H1 (cell line): ENCODE measurements at regions not wholly inside any gene's neighbourhood (a gene's known extent, or its start where the extent isn't known, plus 50 kb on each side); places are given as distances from the start of the nearest gene placed in this dataset.
A peak's percentile ranks its signal among the peaks of the same experiment; 100 is the strongest.

Source experiments
- CTCF ChIA-PET: fragments of 300-600 bp; sonication (Branson Sonifier 250); formaldehyde crosslinking; loops from one replicate; lab custom pipeline; 2021; ENCODE audit not compliant: partially characterized antibody; lab: Charles Lee
- POLR2A ChIA-PET: fragments of 300-600 bp; sonication (Branson Sonifier 250); formaldehyde crosslinking; loops from one replicate; lab custom pipeline; 2021; ENCODE audit warnings: inconsistent platforms; ENCODE audit not compliant: partially characterized antibody; lab: Charles Lee
- DNase-seq, 2 experiments: peaks; one replicate each; pipeline versions ENCODE4 v3.0.0 to v3.0.0-alpha.2; 2010 to 2022; ENCODE audit warnings: low spot score in 2 of 2, low read depth in 1 of 2, mixed read lengths in 1 of 2
- FAIRE-seq: peaks from 2 replicates; lab custom pipeline; 2011; peaks lifted over from hg19 to GRCh38; lab: Jason Lieb, UNC
- H2AFZ ChIP-seq: 2 replicates; pipeline ENCODE4 v1.8.1; 2012; ENCODE audit warnings: low read length, inconsistent platforms
- H2AK5ac ChIP-seq: 2 replicates; pipeline ENCODE4 v1.6.1; 2013; ENCODE audit warnings: low read depth, low read length
- H2BK120ac ChIP-seq: replicated peaks from 2 replicates; pipeline ENCODE3; 2013; ENCODE audit warnings: low read depth, low read length, inconsistent platforms
- H2BK12ac ChIP-seq: 2 replicates; pipeline ENCODE4 v1.6.1; 2013; ENCODE audit warnings: low read depth, low read length
- H2BK15ac ChIP-seq: 2 replicates; pipeline ENCODE4 v1.6.1; 2013; ENCODE audit warnings: low read length
- H2BK20ac ChIP-seq: 2 replicates; pipeline ENCODE4 v1.6.1; 2013; ENCODE audit warnings: low read length
- H2BK5ac ChIP-seq: 2 replicates; pipeline ENCODE4 v1.6.1; 2013; ENCODE audit warnings: low read depth, low read length
- H3K14ac ChIP-seq: 2 replicates; pipeline ENCODE4 v1.6.1; 2013; ENCODE audit warnings: inconsistent platforms; ENCODE audit not compliant: insufficient read length
- H3K18ac ChIP-seq: 2 replicates; pipeline ENCODE4 v1.6.1; 2013; ENCODE audit warnings: low read length; ENCODE audit errors: extremely low read depth
- H3K23ac ChIP-seq: 2 replicates; pipeline ENCODE4 v1.6.1; 2013; ENCODE audit warnings: inconsistent platforms; ENCODE audit not compliant: insufficient read length
- H3K23me2 ChIP-seq: 2 replicates; pipeline ENCODE4 v1.6.1; 2013; ENCODE audit warnings: low read depth, low read length
- H3K27ac ChIP-seq: 2 replicates; pipeline ENCODE4 v1.6.1; 2011; ENCODE audit warnings: low read depth, low read length, inconsistent platforms
- H3K27me3 ChIP-seq, 4 experiments: replicated peaks in 1 of 4; 1 replicate in 1 of 4; 2 replicates in 3 of 4; pipeline versions ENCODE4 v1.6.1 to v1.8.1; 2011 to 2013; ENCODE audit warnings: low read length in 3 of 4, mild to moderate bottlenecking in 3 of 4, inconsistent platforms in 2 of 4, mixed read lengths in 2 of 4, moderate library complexity in 1 of 4; ENCODE audit not compliant: control insufficient read depth in 3 of 4, insufficient read depth in 3 of 4; ENCODE audit errors: extremely low read depth in 1 of 4
- H3K36me3 ChIP-seq, 4 experiments: 2 replicates each; pipeline versions ENCODE4 v1.6.1 to v1.8.1; 2011 to 2013; ENCODE audit warnings: mild to moderate bottlenecking in 4 of 4, low read length in 3 of 4, moderate library complexity in 2 of 4, control low read depth in 1 of 4, inconsistent platforms in 1 of 4; ENCODE audit not compliant: insufficient read depth in 4 of 4, control insufficient read depth in 2 of 4
- H3K4ac ChIP-seq: replicated peaks from 2 replicates; pipeline ENCODE3; 2013; ENCODE audit warnings: low read length, low read depth, mixed read lengths, inconsistent platforms; ENCODE audit not compliant: insufficient read length
- H3K4me1 ChIP-seq, 4 experiments: replicated peaks in 1 of 4; 1 replicate in 1 of 4; 2 replicates in 3 of 4; pipeline versions ENCODE4 v1.6.1 to v1.8.1; 2011 to 2013; ENCODE audit warnings: low read length in 3 of 4, inconsistent platforms in 2 of 4, mixed read lengths in 1 of 4; ENCODE audit not compliant: insufficient read depth in 4 of 4, control insufficient read depth in 3 of 4
- H3K4me2 ChIP-seq, 2 experiments: 2 replicates each; pipeline versions ENCODE4 v1.6.1 to v1.8.1; 2011 to 2013; ENCODE audit warnings: low read depth in 2 of 2, low read length in 2 of 2, control low read depth in 1 of 2, inconsistent platforms in 1 of 2, mild to moderate bottlenecking in 1 of 2; ENCODE audit not compliant: insufficient read depth in 1 of 2
- H3K4me3 ChIP-seq, 4 experiments: fragments of 200-600, 300-600 bp in 1 of 4; sonication (generic), shearing (Covaris generic), sonication (Bioruptor Twin) in 1 of 4; 2 replicates each; pipeline versions ENCODE4 v1.5.1 to v1.8.1; 2011 to 2016; ENCODE audit warnings: low read length in 4 of 4, low read depth in 3 of 4, control low read depth in 2 of 4, inconsistent platforms in 2 of 4, mild to moderate bottlenecking in 2 of 4, mixed read lengths in 1 of 4, moderate library complexity in 1 of 4; ENCODE audit not compliant: insufficient read depth in 2 of 4; ENCODE audit errors: extremely low read depth in 1 of 4
- H3K56ac ChIP-seq: replicated peaks from 2 replicates; pipeline ENCODE3; 2013; ENCODE audit warnings: low read depth, mild to moderate bottlenecking, mixed read lengths, low read length, inconsistent platforms; ENCODE audit not compliant: insufficient read length
- H3K79me1 ChIP-seq: 2 replicates; pipeline ENCODE4 v1.6.1; 2013; ENCODE audit warnings: low read depth, low read length, control low read depth
- H3K79me2 ChIP-seq, 2 experiments: 2 replicates each; pipeline versions ENCODE4 v1.6.1 to v1.8.1; 2012 to 2013; ENCODE audit warnings: low read length in 2 of 2, mild to moderate bottlenecking in 2 of 2, inconsistent platforms in 1 of 2; ENCODE audit not compliant: insufficient read depth in 2 of 2, control insufficient read depth in 1 of 2
- H3K9ac ChIP-seq, 4 experiments: replicated peaks in 1 of 4; 1 replicate in 1 of 4; 2 replicates in 3 of 4; pipeline versions ENCODE4 v1.6.1 to v1.8.1; 2011 to 2013; ENCODE audit warnings: low read depth in 3 of 4, low read length in 3 of 4, control low read depth in 2 of 4, mild to moderate bottlenecking in 2 of 4, moderate library complexity in 2 of 4, inconsistent platforms in 1 of 4; ENCODE audit errors: extremely low read depth in 1 of 4
- H3K9me3 ChIP-seq, 2 experiments: 2 replicates each; pipeline versions ENCODE4 v1.6.1 to v1.8.1; 2012 to 2013; ENCODE audit warnings: mild to moderate bottlenecking in 2 of 2, moderate library complexity in 2 of 2, control low read depth in 1 of 2, inconsistent platforms in 1 of 2, low read depth in 1 of 2, low read length in 1 of 2, mixed read lengths in 1 of 2; ENCODE audit not compliant: insufficient read depth in 2 of 2
- H4K20me1 ChIP-seq, 2 experiments: replicated peaks in 1 of 2; 2 replicates each; pipeline versions ENCODE3 to v1.8.1; 2011 to 2013; ENCODE audit warnings: inconsistent platforms in 2 of 2, low read length in 2 of 2, mild to moderate bottlenecking in 1 of 2; ENCODE audit not compliant: insufficient read depth in 2 of 2, control insufficient read depth in 1 of 2
- H4K5ac ChIP-seq: 2 replicates; pipeline ENCODE4 v1.6.1; 2013; ENCODE audit warnings: low read length, low read depth, mixed read lengths, inconsistent platforms; ENCODE audit not compliant: insufficient read length
- H4K8ac ChIP-seq: 2 replicates; pipeline ENCODE4 v1.8.0; 2013; ENCODE audit warnings: mild to moderate bottlenecking, moderate library complexity, low read length, inconsistent platforms; ENCODE audit not compliant: insufficient read depth; ENCODE audit errors: extremely low read depth
- H4K91ac ChIP-seq: replicated peaks from 2 replicates; pipeline ENCODE3; 2013; ENCODE audit warnings: low read length, mixed read lengths, inconsistent platforms; ENCODE audit not compliant: insufficient read length
- BRCA1 ChIP-seq: IDR thresholded peaks from 2 replicates; pipeline ENCODE4 v1.6.1; 2012; ENCODE audit warnings: low read depth, low read length, improper control_type of control experiment
- CEBPB ChIP-seq: IDR thresholded peaks from 2 replicates; pipeline ENCODE4 v1.6.1; 2012; ENCODE audit warnings: low read depth, low read length
- CHD1 ChIP-seq: IDR thresholded peaks from 2 replicates; pipeline ENCODE4 v1.6.1; 2012; ENCODE audit warnings: low read depth, low read length, improper control_type of control experiment
- GABPA ChIP-seq: IDR thresholded peaks from 2 replicates; pipeline ENCODE4 v1.6.1; 2011; ENCODE audit warnings: mild to moderate bottlenecking, low read length, moderate library complexity, borderline replicate concordance; ENCODE audit not compliant: insufficient read depth
- KDM1A ChIP-seq: fragments of 200-600, 300-600 bp; sonication (generic); IDR thresholded peaks from 2 replicates; pipeline ENCODE4 v1.7.1; 2016; ENCODE audit warnings: mild to moderate bottlenecking, low read length, borderline replicate concordance
- NANOG ChIP-seq: IDR thresholded peaks from 2 replicates; pipeline ENCODE4 v1.6.1; 2011; ENCODE audit warnings: low read length, low read depth, mild to moderate bottlenecking, inconsistent platforms; ENCODE audit not compliant: insufficient read depth, poor library complexity, severe bottlenecking
- SP4 ChIP-seq: IDR thresholded peaks from 2 replicates; pipeline ENCODE4 v1.6.1; 2012; ENCODE audit warnings: low read length, inconsistent platforms
- TEAD4 ChIP-seq: IDR thresholded peaks from 2 replicates; pipeline ENCODE4 v1.6.1; 2012; ENCODE audit warnings: low read depth, low read length, inconsistent platforms, mixed read lengths
- WGBS, 2 experiments: shearing (Covaris generic) in 1 of 2; methylation state at CpG; one replicate each; pipeline versions ENCODE4 v1.1.6 to v1.1.7; 2013 to 2015; ENCODE audit warnings: low lambda C conversion rate in 2 of 2, mixed read lengths in 2 of 2, inconsistent platforms in 1 of 2, low coverage in 1 of 2, missing lambda C conversion rate in 1 of 2; ENCODE audit not compliant: insufficient replicate concordance in 2 of 2, insufficient coverage in 1 of 2, insufficient read length in 1 of 2; ENCODE audit errors: extremely low coverage in 1 of 2, missing lambda C conversion rate in 1 of 2; 5-methylcytosine and 5-hydroxymethylcytosine counted together

DNA sequence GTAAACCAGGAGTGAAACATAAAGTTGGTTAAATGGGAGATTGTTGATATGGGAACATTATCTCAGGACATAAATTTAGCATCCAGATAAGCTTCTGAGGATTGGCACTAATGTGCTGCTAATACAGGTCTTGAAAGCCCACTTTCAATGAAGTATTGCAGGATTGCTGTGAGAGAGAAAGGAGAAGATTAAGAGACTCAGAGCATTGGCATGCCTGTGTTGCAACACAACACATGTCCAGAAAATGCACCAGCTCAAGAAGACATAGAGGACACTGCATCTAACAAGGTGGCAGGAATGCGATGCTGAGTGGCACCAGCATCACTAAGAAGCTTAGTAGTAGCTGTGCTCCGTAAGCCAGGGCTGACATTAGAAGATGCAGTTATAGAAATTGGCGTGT, 728.9 kb downstream of the SUCLG1 start:
- no peaks in the 10 kb centered on the region for H3K27me3 ChIP-seq
- no peak overlapping the region for H3K4me2 ChIP-seq
- 0 out of 2 replicates have a peak overlapping the region, but pooled peaks have one; percentile 8 for H2AFZ ChIP-seq
- no peak overlapping the region for H3K18ac ChIP-seq
- H4K91ac ChIP-seq = no peak overlapping the region
- no peak overlapping the region for H2BK120ac ChIP-seq
- no peak overlapping the region for H3K9ac ChIP-seq
- H3K9me3 ChIP-seq = no peaks in the 10 kb centered on the region
- H4K20me1 ChIP-seq = no peaks in the 10 kb centered on the region
- no peaks in the 10 kb centered on the region for H3K79me2 ChIP-seq
- H3K27ac ChIP-seq = no peak overlapping the region
- no peak overlapping the region for H2AK5ac ChIP-seq
- no peak overlapping the region for H2BK15ac ChIP-seq
- no peak for FAIRE-seq
- no peaks in the 10 kb centered on the region for H3K23me2 ChIP-seq
- H3K79me1 ChIP-seq = no peaks in the 10 kb centered on the region
- H2BK5ac ChIP-seq = no peak overlapping the region
- H3K14ac ChIP-seq = no peak overlapping the region
- no peak overlapping the region for H3K56ac ChIP-seq
- H3K4me1 ChIP-seq = no peaks in the 10 kb centered on the region
- H4K8ac ChIP-seq = no peak overlapping the region
- WGBS, 2 experiments = 97% methylated on average over 3 of the region's 3 CpGs; no CpG with 5 or more reads in 1 of the 2 experiments
- TF ChIP-seq BRCA1 (no peak), GABPA (no peak), KDM1A (no peak), SP4 (no peak), NANOG (no peak), CEBPB (no peak), TEAD4 (no peak), CHD1 (no peak)
- TF ChIP-seq, all 59 proteins: peak for 0
- H4K5ac ChIP-seq = no peak overlapping the region
- H2BK12ac ChIP-seq = no peak overlapping the region
- H3K36me3 ChIP-seq = no peaks in the 10 kb centered on the region
- ChIA-PET POLR2A (no interaction called here), CTCF (no interaction called here)
- no peak overlapping the region for H3K4me3 ChIP-seq
- H3K23ac ChIP-seq = no peak overlapping the region
- H2BK20ac ChIP-seq = no peak overlapping the region
- DNase-seq = no peak
- no peak overlapping the region for H3K4ac ChIP-seq
